Superior temporal gyrus (tissue), 1 donor: ENCODE measurements at regions not wholly inside any gene's neighbourhood (a gene's known extent, or its start where the extent isn't known, plus 50 kb on each side); places are given as distances from the start of the nearest gene placed in this dataset.
"Not testable (repeated sequence)": the region's sequence is repeated elsewhere in the genome, so short reads cannot be mapped to it uniquely, and the experiment has no call there.

ENCODE experiments used
- DNase-seq: peaks from one replicate; pipeline ENCODE4 v3.0.0-alpha.2; 2016; ENCODE audit errors: extremely low spot score

- no peak for DNase-seq
Observed at GRCh38 chr6:4378319-4378996, 243.1 kb upstream of the ECI2 start.

DNA sequence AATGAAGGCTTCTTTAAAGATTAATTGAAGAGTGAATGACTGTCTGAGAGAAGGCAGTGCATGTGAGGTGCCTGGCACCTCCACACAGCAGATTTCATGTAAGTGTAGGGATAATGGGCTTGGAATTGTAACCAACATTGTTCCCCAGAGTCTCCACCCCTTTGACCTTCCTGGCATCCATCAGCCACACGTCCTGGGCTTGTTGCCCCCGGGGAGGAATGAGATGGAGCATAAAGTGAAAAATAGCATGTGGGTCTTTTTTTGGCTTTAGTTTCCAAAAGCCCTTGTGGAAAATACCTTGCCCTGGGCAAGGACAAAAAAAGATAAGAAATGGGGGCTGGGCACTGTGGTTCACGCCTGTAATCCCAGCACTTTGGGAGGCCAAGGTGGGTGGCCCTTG, 242.2 kb upstream of the ECI2 start:
- no peak for DNase-seq

DNA sequence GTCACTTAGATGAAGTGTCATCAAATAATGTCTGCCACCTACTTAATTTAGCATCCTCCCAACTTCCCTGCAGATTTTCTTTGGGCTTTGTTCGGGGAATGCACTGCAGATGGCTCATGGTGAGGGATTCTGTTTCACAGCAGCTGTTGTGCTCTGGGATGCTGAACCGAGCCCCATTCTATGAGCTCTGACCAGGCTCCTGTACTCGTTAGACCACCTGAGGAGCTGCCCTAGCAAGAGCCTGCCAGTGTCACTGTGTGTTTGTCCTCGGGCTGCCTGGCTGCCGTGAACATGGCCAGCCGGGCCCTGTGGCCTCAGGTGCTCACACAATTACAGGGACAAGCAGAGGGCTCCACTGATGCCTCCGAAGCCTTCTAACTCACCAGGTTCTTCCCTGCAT, 238.8 kb upstream of the ECI2 start:
- DNase-seq, result no peak

GRCh38 chr6:4372866-4373265, 237.5 kb upstream of the ECI2 start:
- DNase-seq, result no peak

- no peak for DNase-seq
Observed at GRCh38 chr6:4371207-4371921, 236.0 kb upstream of the ECI2 start.

GRCh38 chr6:4370066-4370465, 234.7 kb upstream of the ECI2 start:
- DNase-seq, result no peak

DNA sequence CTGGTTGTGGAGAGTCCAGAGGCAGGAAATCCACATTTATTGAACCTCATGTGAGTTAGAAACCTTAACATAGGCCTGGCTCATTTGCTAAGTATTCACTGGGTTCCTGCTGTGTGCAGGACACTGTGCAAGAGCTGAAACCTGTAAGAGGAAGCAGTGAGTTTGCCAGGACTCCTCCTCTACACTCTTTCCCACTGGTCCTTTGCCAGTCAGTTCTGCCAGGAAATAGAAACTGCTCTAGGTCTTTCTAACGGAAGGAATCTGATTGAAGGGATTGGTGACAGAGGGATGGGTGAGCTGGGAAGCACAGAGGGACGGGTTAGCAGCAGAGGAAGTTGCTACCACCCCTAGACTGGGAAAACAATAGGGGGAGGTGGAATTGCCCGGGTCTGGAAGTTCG, 234.2 kb upstream of the ECI2 start:
- DNase-seq, result no peak

- DNase-seq, result no peak
Observed at GRCh38 chr6:4368649-4369048, 233.3 kb upstream of the ECI2 start.

GRCh38 chr6:4367643-4368042, 232.3 kb upstream of the ECI2 start:
- DNase-seq, result no peak

DNA sequence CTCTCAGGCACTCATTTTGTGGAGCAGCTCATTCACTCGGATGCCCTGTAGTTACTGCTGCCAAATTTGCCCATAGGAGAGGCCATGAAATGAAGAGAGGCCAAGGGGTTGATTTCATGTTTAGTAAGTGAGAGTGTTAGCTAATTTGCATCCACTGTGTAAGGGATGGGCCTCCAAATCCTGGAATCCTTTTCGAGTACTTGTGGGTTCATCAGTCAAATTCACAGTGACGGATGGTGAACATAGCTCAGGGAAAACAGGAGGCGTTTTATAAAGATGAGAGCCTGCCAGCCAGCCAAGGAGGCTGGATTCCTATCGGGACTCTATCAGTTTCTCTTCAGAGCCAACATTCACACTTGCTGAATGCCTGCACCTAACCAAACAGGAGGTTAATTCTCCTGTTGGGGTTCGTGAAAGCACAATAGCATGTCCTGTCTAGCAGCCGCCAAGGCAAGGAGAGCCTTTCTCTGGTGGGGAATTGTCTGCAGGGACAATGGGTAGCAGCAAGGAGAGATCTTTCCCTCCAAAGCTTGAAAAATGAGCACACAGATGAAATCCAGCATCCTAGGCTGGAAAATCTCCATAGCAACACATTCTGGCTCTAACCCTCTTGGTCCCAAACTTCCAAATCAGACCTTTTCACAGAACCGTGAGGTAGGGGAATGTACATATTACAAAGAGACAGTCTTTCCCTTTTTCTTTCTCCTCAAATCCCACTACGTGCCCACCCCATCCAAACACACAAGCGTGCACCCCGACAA, 231.4 kb upstream of the ECI2 start:
- no peak for DNase-seq

DNA sequence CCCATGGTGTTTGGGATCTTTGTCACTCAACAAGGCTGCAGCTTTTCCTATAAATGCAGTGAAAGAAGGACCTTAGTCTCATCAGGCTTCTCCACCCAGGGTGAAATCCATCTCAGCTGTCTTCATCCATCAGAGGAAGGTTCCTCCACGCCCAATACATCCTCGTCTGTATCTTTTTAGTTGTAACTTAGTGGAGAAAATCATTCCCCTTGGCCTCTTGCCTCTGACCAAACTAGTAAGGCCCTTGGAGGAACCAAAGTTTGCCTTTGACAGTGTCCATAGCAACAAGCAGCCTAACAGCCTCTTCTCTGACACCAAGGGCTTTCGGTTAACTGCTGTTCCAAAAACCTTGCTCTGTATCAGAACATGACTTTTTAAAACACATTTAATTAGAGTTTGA, 230.3 kb upstream of the ECI2 start:
- no peak for DNase-seq

DNA sequence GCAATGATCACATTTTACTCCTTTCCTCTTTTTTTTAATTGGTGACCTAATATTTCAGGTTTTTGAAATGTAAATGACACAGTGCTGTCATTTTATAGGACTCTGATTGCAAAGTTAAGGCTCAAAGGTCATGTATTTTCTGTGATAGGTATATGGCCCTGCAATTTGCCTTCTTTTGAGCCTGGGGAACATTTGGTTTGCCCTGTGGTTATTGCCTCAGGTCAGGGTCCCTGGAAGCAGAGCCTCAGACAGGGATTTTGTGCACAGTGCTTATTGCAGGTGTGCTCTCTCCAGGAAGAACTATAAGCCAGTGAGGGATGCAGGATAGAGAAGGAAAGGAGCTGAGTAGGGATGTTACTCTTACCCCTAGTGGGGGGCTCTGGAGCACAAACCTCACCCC, 229.3 kb upstream of the ECI2 start:
- DNase-seq, result no peak

GRCh38 chr6:4364172-4364571, 228.8 kb upstream of the ECI2 start:
- DNase-seq, result no peak

- DNase-seq, result no peak
Observed at GRCh38 chr6:4363656-4364055, 228.3 kb upstream of the ECI2 start.

GRCh38 chr6:4362326-4362725, 227.0 kb upstream of the ECI2 start:
- DNase-seq, result no peak

- DNase-seq, result no peak
Observed at GRCh38 chr6:4360920-4361319, 225.5 kb upstream of the ECI2 start.

GRCh38 chr6:4359108-4359730, 223.8 kb upstream of the ECI2 start:
- no peak for DNase-seq

DNA sequence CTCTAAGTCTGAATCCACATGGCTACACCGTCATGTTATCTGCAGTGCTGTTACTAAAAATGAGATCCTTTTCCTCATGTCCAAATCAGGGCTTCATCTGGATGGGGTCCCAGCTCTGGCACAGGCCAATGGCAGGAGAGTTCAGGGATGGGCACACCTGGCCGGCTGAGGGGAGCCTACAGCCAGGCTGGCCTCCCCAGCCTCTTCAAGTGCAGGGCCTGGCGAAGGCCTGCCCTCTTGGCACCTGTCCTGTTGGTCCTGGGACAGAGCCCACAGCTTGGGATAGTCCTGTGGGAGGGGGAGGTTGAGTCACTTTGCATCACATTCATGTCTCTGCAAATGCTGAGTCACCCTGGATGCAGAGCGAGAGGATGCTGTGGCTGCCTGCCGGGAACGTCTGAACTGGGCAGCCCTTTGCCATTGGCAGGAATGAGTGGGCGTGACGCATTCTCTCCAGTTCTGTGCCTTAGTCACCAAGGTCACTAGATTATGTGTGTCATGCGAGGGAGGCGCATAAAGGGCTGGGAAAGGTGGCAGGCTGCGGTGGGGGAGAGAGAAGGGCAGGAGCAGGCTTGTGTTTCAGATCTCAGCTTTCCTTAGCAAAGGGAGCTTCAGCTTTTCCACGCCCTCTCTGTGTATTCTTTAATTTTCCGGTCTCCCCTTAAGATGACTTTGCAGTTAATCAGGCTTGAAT, 223.2 kb upstream of the ECI2 start:
- DNase-seq, result peak; percentile 85

DNA sequence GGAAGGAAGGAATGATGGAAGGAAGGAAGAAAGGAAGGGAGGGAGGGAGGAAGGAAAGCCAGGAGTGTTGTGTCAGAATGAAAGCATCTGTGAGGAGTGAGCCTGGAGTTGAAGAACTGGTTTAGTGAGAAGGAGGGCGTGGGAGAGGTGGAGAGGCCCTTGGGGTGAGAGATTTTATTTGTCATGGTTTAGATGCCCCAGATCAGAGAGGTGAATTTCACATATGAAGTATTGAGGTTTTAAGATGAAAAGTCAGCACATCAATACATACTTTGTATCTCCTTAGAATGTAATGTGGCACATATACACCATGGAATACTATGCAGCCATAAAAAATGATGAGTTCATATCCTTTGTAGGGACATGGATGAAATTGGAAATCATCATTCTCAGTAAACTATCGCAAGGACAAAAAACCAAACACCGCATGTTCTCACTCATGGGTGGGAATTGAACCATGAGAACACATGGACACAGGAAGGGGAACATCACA, 222.3 kb upstream of the ECI2 start:
- not testable (repeated sequence) for DNase-seq

GRCh38 chr6:4356899-4357659, 221.7 kb upstream of the ECI2 start:
- no peak for DNase-seq

GRCh38 chr6:4355241-4355640, 219.9 kb upstream of the ECI2 start:
- no peak for DNase-seq
